ENCODE measurements at regions not wholly inside any gene's neighbourhood (a gene's known extent, or its start where the extent isn't known, plus 50 kb on each side); places are given as distances from the start of the nearest gene placed in this dataset.
"Not testable (repeated sequence)": the region's sequence is repeated elsewhere in the genome, so short reads cannot be mapped to it uniquely, and the experiment has no call there.

- no peak for ATAC-seq
- Histone ChIP-seq H3K27me3 (no peaks in the 10 kb centered on the region), H3K9me3 (peaks cover 0 to 8% (median 0%) of the 10 kb centered on the region in 3 donors), H3K4me1 (no peaks in the 10 kb centered on the region), H3K4me3 (no peak overlapping the region), H3K27ac (no peak overlapping the region), H3K36me3 (no peaks in the 10 kb centered on the region)
- 65 to 83% methylated on average over 4 to 5 of the region's 5 CpGs for WGBS, 2 donors (ENCODE audit: low coverage in 1 of 2)
- no peak for TF ChIP-seq POLR2A (IDR thresholded peaks at IDR 0.05)
These were observed 254.6 kb upstream of the NRP1 start for GRCh38 chr10:33588974-33589600.

- H3K4me1 ChIP-seq, H3K9me3 ChIP-seq, H3K27ac ChIP-seq, ATAC-seq, H3K4me3 ChIP-seq, H3K36me3 ChIP-seq, H3K27me3 ChIP-seq: not testable (repeated sequence)
- WGBS, 2 donors (ENCODE audit: low coverage in 1 of 2), result 83 to 92% methylated on average over 3 of the region's 3 CpGs
These were observed 250.1 kb upstream of the NRP1 start for GRCh38 chr10:33584596-33584995.

GRCh38 chr10:33579996-33580395 is 245.5 kb upstream of the NRP1 start:
- H3K27ac ChIP-seq, result no peak overlapping the region
- no peaks in the 10 kb centered on the region for H3K36me3 ChIP-seq
- H3K4me3 ChIP-seq, result no peak overlapping the region
- no peak for ATAC-seq
- no peaks in the 10 kb centered on the region for H3K4me1 ChIP-seq
- 58 to 68% methylated on average over 3 of the region's 3 CpGs for WGBS, 2 donors (ENCODE audit: low coverage in 1 of 2)
- no peak for TF ChIP-seq CTCF (IDR thresholded peaks at IDR 0.05)
- no peak for TF ChIP-seq EP300 (IDR thresholded peaks at IDR 0.05)
- no peak for TF ChIP-seq POLR2A (IDR thresholded peaks at IDR 0.05)
- TF ChIP-seq POLR2AphosphoS5 (IDR thresholded peaks at IDR 0.05), result no peak
- H3K27me3 ChIP-seq, result no peaks in the 10 kb centered on the region
- no peaks in the 10 kb centered on the region for H3K9me3 ChIP-seq

GRCh38 chr10:33573606-33574005 is 239.1 kb upstream of the NRP1 start:
- no peak overlapping the region for H3K27ac ChIP-seq
- H3K9me3 ChIP-seq, result no peaks in the 10 kb centered on the region
- TF ChIP-seq POLR2AphosphoS5 (IDR thresholded peaks at IDR 0.05) (no peak), EP300 (IDR thresholded peaks at IDR 0.05) (no peak), CTCF (IDR thresholded peaks at IDR 0.05) (no peak), POLR2A (IDR thresholded peaks at IDR 0.05) (no peak)
- H3K36me3 ChIP-seq, result no peaks in the 10 kb centered on the region
- WGBS, 2 donors (ENCODE audit: low coverage in 1 of 2), result 93 to 95% methylated on average over 2 of the region's 2 CpGs
- no peak for ATAC-seq
- H3K27me3 ChIP-seq, result no peaks in the 10 kb centered on the region
- no peaks in the 10 kb centered on the region for H3K4me1 ChIP-seq
- no peak overlapping the region for H3K4me3 ChIP-seq

GRCh38 chr10:33571616-33572015 is 237.1 kb upstream of the NRP1 start:
- no peak overlapping the region for H3K4me3 ChIP-seq
- H3K27me3 ChIP-seq, result no peaks in the 10 kb centered on the region
- no peaks in the 10 kb centered on the region for H3K36me3 ChIP-seq
- no peak for TF ChIP-seq POLR2A (IDR thresholded peaks at IDR 0.05)
- no peak for TF ChIP-seq POLR2AphosphoS5 (IDR thresholded peaks at IDR 0.05)
- TF ChIP-seq EP300 (IDR thresholded peaks at IDR 0.05), result no peak
- no peak for TF ChIP-seq CTCF (IDR thresholded peaks at IDR 0.05)
- no peaks in the 10 kb centered on the region for H3K4me1 ChIP-seq
- H3K9me3 ChIP-seq, result no peaks in the 10 kb centered on the region
- no peak overlapping the region for H3K27ac ChIP-seq
- WGBS, 2 donors (ENCODE audit: low coverage in 1 of 2), result 100% methylated on average over 1 of the region's 1 CpG; no CpG with 5 or more reads in 1 of the 2 donors
- ATAC-seq, result no peak

- Histone ChIP-seq H3K36me3 (no peaks in the 10 kb centered on the region), H3K27ac (no peak overlapping the region), H3K9me3 (no peaks in the 10 kb centered on the region), H3K4me3 (no peak overlapping the region), H3K27me3 (no peaks in the 10 kb centered on the region), H3K4me1 (no peaks in the 10 kb centered on the region)
- TF ChIP-seq CTCF (IDR thresholded peaks at IDR 0.05), result no peak
- TF ChIP-seq POLR2A (IDR thresholded peaks at IDR 0.05), result no peak
- no peak for TF ChIP-seq EP300 (IDR thresholded peaks at IDR 0.05)
- TF ChIP-seq POLR2AphosphoS5 (IDR thresholded peaks at IDR 0.05), result no peak
- 92 to 100% methylated on average over 1 to 3 of the region's 3 CpGs for WGBS, 2 donors (ENCODE audit: low coverage in 1 of 2)
- peak; percentile 62 for ATAC-seq
These were observed 236.0 kb upstream of the NRP1 start for GRCh38 chr10:33570495-33570894.
